Right cardiac atrium (tissue), 5 donors: ENCODE measurements at regions not wholly inside any gene's neighbourhood (a gene's known extent, or its start where the extent isn't known, plus 50 kb on each side); places are given as distances from the start of the nearest gene placed in this dataset.

Experiments used
- ATAC-seq, 2 donors: fragments of 200-7000 bp; cut with Tn5 transposase; one replicate each; pipeline versions ENCODE4 v1.8.0 to v1.9.1; 2020; ENCODE audit warnings: moderate library complexity in 2 of 2, mild to moderate bottlenecking in 1 of 2
- DNase-seq, 3 donors: peaks; one replicate each; pipeline ENCODE4 v3.0.0-alpha.2; 2020
- H3K27ac ChIP-seq: one replicate; pipeline ENCODE4 v1.5.1; 2013; ENCODE audit warnings: mild to moderate bottlenecking, low read length, control low read depth, moderate library complexity
- H3K27me3 ChIP-seq: one replicate; pipeline ENCODE4 v1.6.1; 2013; ENCODE audit not compliant: control insufficient read depth, insufficient read depth
- H3K4me1 ChIP-seq: one replicate; pipeline ENCODE4 v1.6.1; 2013; ENCODE audit warnings: low read length; ENCODE audit not compliant: control insufficient read depth, insufficient read depth
- H3K4me3 ChIP-seq: one replicate; pipeline ENCODE4 v1.5.1; 2013; ENCODE audit warnings: low read length, control low read depth
- H3K9me3 ChIP-seq: one replicate; pipeline ENCODE4 v1.6.1; 2013; ENCODE audit warnings: low read length; ENCODE audit not compliant: control insufficient read depth
- WGBS: extraction: QIAGEN DNeasy Blood & Tissue Kit; methylation state at CpG from one replicate; pipeline ENCODE4 v1.1.7; 2013; 5-methylcytosine and 5-hydroxymethylcytosine counted together
- intact Hi-C, 4 donors: fragments of 100-400 bp; cut with DNase I; formaldehyde crosslinking; loops; one replicate each; pipeline versions ENCODE4 v1.11.0 to v1.14.0; 2022 to 2023
- donor health status: healthy with polysubstance abuse.
- donor health status: DM: no; HTN: yes; CAD: no.
- donor health status: DM: no; HTN: no; CAD: no.
- donor health status: DM: no; HTN: yes; CAD: no; lungs with severe emphysema.
- donor health status: DM: yes; HTN: yes; CAD: no.

DNA sequence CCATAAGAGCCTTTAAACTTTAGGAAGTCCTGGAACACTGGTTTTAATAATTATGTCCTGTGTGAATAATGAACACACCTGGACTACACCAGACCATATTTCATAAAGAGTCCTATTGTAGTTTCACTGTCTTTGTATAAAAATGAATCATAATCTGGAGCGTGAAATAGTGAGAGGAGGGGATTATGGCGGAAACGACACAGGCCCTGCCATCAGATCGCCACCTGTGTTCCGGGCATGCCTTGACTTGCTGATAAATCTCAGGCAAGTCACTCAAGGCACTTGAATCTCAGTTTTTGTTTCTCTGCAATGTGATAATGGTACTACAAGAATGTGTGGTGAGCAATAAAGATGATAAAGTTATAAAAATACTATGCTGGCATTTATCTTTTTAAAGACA, 995.5 kb downstream of the MCTP2 start:
- Histone ChIP-seq H3K27me3 (no peaks in the 10 kb centered on the region), H3K4me3 (no peak overlapping the region), H3K4me1 (no peaks in the 10 kb centered on the region), H3K9me3 (no peaks in the 10 kb centered on the region), H3K27ac (no peak overlapping the region)
- intact Hi-C loops, result no loop called here
- 91% methylated on average over 5 of the region's 5 CpGs for WGBS
- DNase-seq, result no peak
- no peak for ATAC-seq

DNA sequence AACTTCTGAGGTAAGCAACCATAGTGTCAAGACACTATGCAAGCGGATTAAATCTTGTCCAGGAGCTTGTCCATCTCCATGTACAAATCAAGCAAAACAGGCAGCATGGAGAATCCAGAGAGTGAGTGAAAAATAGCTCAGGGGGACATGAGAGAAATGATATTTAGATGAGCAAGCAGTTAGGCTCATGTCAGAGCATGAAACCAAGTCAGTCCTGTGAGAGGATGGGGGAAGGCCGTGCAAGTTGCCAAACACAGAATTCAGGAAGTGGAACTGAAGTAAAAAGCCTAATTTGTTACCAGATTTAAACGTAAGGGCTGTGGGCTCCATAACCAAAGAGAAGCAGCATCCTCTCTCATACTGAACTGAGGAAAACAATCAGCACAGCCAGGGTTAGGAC, 995.9 kb downstream of the MCTP2 start:
- no peaks in the 10 kb centered on the region for H3K4me1 ChIP-seq
- intact Hi-C loops, result no loop called here
- no peak overlapping the region for H3K4me3 ChIP-seq
- no peaks in the 10 kb centered on the region for H3K27me3 ChIP-seq
- WGBS, result 65% methylated on average over 3 of the region's 3 CpGs
- ATAC-seq (no peak), DNase-seq (no peak)
- H3K27ac ChIP-seq, result no peak overlapping the region
- no peaks in the 10 kb centered on the region for H3K9me3 ChIP-seq

DNA sequence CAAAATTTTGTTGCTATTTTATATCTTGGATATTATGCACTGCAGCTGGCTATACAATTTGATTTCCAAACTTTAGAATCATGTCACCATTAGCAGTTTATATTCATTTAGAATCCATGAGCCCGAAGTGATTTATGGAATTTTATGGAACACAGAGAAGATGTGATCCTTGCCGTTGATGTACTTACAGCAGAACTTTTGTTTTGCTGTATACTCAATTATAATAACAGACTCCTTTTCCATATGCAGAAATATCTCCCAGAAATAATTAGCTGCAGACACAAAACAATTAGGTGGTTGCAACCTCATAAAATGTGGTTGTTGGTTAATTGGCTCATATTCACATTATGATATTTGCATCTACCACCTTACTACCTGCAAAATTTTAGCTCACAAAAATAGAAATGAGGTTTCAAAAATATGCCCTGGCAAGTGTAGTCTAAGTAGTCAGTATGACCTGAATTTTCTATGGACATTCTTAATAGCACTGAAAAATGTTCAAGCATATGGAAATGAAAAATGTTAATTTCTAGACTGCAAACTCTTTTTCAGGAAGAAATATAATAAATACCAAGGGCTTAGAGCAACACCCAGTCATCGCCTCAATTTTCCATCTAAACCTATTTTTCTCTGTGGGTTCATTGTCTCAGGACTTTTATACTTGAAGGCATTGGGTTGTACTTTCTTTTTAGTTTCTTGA, 997.6 kb downstream of the MCTP2 start:
- intact Hi-C loops, result no loop called here
- no peak overlapping the region for H3K27ac ChIP-seq
- no peak for DNase-seq
- WGBS, result 94% methylated on average over 3 of the region's 3 CpGs
- H3K4me1 ChIP-seq, result no peaks in the 10 kb centered on the region
- H3K9me3 ChIP-seq, result no peaks in the 10 kb centered on the region
- ATAC-seq, result no peak
- no peak overlapping the region for H3K4me3 ChIP-seq
- H3K27me3 ChIP-seq, result no peaks in the 10 kb centered on the region

DNA sequence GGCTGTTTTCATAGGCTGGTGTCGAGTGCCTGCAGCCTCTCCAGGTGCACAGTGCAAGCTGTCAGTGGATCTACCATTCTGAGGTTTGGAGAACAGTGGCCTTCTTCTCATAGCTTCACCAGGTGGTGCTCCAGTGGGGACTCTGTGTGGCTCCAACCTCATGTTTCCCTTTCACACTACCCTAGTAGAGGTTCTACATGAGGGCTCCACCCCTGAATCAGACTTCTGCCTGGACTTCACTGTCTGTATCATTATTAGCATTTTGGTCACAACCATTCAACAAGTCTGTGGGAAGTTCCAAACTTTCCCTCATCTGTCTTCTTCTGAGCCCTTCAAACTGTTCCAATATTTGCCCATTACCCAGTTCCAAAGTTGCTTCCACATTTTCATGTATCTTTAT, 1003.7 kb downstream of the MCTP2 start:
- Histone ChIP-seq H3K4me1 (no peaks in the 10 kb centered on the region), H3K9me3 (peaks cover 3% of the 10 kb centered on the region), H3K27me3 (no peaks in the 10 kb centered on the region), H3K27ac (no peak overlapping the region), H3K4me3 (no peak overlapping the region)
- no peak for ATAC-seq
- WGBS, result 89% methylated on average over 1 of the region's 1 CpG
- intact Hi-C loops, result no loop called here
- no peak for DNase-seq

DNA sequence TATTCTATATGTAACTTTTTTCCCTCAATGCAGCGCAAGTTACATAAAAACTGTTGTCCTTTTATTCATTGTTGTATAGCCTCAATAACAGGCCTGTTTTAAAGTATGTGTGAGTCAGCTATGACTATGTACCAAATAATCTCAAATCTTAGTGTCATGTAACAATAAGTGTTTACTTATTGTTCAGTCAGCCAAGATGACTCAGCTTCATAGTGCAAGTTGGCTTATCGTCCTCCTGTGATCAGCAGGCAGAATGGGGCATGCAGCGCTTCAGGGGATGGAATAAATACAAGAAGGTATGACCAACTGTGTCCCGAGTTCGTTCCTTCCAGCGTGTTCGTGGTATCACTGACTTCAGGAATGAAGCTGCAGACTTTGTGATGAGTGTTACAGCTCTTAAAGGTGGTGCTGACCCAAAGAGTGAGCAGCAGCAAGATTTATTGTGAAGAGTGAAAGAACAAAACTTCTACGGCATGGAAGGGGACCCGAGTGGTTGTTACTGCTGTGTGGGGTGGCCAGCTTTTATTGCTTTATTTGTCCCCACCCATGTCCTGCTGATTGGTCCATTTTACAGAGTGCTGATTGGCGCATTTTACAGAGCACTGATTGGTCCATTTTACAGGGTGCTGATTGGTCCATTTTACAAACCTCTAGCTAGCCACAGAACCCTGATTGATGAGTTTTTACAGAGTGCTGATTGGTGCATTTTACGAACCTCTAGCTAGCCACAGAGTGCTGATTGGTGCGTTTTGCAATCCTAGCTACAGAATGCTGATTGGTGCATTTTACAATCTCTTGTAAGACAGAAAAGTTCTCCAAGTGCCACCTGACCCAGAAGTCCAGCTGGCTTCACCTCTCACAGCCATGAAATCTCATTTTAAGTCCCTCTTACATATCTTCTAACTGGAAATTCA, 1016.0 kb downstream of the MCTP2 start:
- intact Hi-C loops, result no loop called here
- DNase-seq (no peak), ATAC-seq (no peak)
- Histone ChIP-seq H3K27ac (no peak overlapping the region), H3K9me3 (no peaks in the 10 kb centered on the region), H3K27me3 (no peaks in the 10 kb centered on the region), H3K4me1 (no peaks in the 10 kb centered on the region), H3K4me3 (no peak overlapping the region)
- 88% methylated on average over 12 of the region's 12 CpGs for WGBS

DNA sequence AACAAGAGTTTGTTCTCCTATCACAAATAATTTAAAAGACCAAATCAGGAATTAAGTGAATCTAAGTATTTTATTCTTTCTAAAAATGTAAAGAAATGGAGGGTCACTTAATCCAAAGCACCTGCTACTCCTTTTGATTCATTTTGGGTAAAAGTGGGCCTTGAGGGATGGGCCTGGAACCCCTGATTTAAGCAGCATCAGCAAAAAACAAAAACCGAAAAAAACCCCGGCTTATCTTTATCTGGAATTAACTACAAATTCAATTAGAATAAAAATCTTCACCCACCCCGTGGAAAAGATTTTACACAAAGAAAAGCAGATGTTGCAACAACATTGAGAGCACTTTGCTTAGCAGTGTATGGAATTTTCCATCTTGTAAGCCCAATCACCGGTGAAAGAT, 1018.2 kb downstream of the MCTP2 start:
- intact Hi-C loops, result no loop called here

DNA sequence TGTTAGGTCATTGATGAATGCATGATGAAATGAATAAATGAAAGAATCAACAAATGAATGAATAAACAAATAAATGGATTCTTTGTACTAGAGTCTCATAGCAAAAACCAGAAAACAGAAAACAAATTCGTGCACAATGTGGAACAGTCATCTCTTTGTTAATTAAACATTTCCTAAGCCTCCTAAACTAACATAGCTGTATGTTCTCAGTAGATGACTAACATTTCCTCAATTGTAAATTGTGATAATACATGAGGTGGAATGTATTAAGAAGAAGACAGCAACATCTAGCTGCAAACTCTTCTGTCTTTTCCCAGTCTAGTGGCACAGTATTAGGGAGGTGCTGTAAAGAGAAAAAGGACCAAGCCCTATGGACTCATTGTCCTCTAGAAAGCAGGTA, 1021.0 kb downstream of the MCTP2 start:
- H3K4me3 ChIP-seq, result no peak overlapping the region
- H3K27me3 ChIP-seq, result no peaks in the 10 kb centered on the region
- peaks cover 1% of the 10 kb centered on the region for H3K4me1 ChIP-seq
- no peak overlapping the region for H3K27ac ChIP-seq
- 69% methylated on average over 1 of the region's 1 CpG for WGBS
- ATAC-seq, result no peak
- DNase-seq, result no peak
- H3K9me3 ChIP-seq, result no peaks in the 10 kb centered on the region
- intact Hi-C loops, result loop anchor here in 2 of 4 donors (10.0 kb wide), 2 partner anchors 228 to 1092 kb away; no protein-coding TSS in a partner anchor

More for the DNA sequence above, 1018.2 kb downstream of the MCTP2 start:
- Histone ChIP-seq H3K4me1 (peaks cover 1% of the 10 kb centered on the region), H3K9me3 (no peaks in the 10 kb centered on the region), H3K4me3 (no peak overlapping the region), H3K27me3 (no peaks in the 10 kb centered on the region), H3K27ac (no peak overlapping the region)
- WGBS, result 69% methylated on average over 4 of the region's 4 CpGs
- DNase-seq (no peak), ATAC-seq (no peak)

DNA sequence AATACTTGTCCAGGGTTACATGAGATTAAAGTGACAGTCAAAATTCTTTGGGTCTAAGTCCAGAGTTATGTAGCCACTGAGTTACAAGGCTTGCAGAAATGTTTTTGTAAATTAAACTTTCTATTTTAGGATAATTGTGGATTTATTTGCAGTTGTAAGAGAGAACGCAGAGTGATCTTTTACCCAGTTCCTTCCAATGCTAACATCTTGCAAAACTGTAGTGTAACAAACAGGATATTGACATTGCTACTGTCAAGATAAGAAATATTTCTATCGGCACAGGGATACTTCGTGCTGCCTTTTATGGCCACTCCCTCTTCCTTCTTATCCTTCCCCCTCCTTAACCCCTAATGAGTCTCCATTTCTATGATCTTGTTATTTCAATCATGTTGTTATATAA, 1022.9 kb downstream of the MCTP2 start:
- Histone ChIP-seq H3K4me3 (no peak overlapping the region), H3K27ac (no peak overlapping the region), H3K9me3 (no peaks in the 10 kb centered on the region), H3K27me3 (no peaks in the 10 kb centered on the region), H3K4me1 (peaks cover 1% of the 10 kb centered on the region)
- 16% methylated on average over 3 of the region's 3 CpGs for WGBS
- ATAC-seq, result no peak
- intact Hi-C loops, result loop anchor here in 2 of 4 donors (10.0 kb wide), 2 partner anchors 229 to 1091 kb away; no protein-coding TSS in a partner anchor
- DNase-seq, result no peak

DNA sequence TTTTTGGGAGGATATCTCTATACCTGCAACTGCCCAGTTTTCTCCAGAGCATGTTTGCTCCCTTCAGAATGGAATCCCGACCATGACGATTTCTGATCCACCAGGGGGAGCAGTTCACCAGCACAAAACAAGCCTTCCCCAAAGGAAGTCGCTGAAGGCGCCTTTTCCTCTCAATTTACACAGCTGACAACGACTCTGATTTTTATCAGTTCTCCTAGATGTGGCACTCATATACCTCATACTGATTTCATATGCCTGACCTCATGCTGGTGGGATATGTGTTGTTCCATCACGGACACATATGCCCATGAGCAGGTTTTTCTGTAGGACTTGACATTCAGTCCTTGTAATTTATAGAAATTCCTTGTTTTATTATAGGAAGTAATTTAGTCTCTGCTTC, 1028.2 kb downstream of the MCTP2 start:
- Histone ChIP-seq H3K4me3 (no peak overlapping the region), H3K4me1 (peaks cover 8% of the 10 kb centered on the region), H3K27ac (peak overlapping the region; percentile 17), H3K9me3 (no peaks in the 10 kb centered on the region), H3K27me3 (no peaks in the 10 kb centered on the region)
- ATAC-seq (peak; percentile 85 to 88), DNase-seq (peak; percentile 62 to 73 (median 66))
- 5% methylated on average over 6 of the region's 6 CpGs for WGBS
- intact Hi-C loops, result loop anchor here in 3 of 4 donors (5.0 to 10.0 kb wide), 4 partner anchors 235 to 1088 kb away; no protein-coding TSS in a partner anchor

DNA sequence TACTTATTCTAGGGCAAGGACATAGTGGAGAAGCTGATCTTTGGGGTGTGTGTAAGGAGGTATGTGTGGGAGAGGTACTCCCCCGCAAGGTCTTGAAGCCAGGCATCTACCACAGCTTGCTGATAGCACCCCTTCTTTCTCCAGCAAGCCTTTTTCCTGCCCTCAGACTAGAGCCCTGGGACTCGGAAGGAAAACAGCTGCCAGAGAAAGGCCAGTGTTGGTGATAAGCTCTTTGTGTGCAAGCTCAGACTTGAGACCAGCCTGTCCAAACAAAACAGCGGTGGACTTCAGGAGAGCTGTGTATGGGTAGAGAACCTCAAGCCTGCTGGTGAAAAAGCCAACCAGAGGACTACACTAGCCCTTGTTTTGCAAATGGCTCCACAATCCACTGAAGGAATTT, 1028.6 kb downstream of the MCTP2 start:
- H3K4me1 ChIP-seq, result peaks cover 10% of the 10 kb centered on the region
- H3K9me3 ChIP-seq, result no peaks in the 10 kb centered on the region
- peak; percentile 29 to 72 (median 57) for DNase-seq
- ATAC-seq, result peak; percentile 88 to 92
- no peaks in the 10 kb centered on the region for H3K27me3 ChIP-seq
- intact Hi-C loops, result loop anchor here in 3 of 4 donors (5.0 to 10.0 kb wide), 5 partner anchors 195 to 1087 kb away; no protein-coding TSS in a partner anchor
- WGBS, result 45% methylated on average over 3 of the region's 3 CpGs
- H3K4me3 ChIP-seq, result no peak overlapping the region
- H3K27ac ChIP-seq, result peak overlapping the region; percentile 67

DNA sequence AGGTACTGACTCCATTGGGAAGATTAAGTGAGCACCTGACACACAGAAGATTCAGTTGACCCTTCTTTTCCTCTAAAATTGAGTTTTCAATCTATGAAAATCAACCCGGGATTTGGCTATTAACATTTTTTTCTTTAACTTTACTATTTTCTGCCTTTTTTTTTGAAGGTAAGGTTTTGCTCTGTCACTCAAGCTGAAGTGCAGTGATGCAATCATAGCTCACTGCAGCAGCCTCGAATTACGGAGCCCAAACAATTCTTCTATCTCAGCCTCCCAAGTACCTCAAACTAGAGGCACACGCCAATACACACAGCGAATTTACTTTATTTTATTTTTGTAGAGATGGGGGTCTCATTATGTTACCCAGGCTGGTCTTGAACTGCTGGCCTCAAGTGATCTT, 1029.5 kb downstream of the MCTP2 start:
- 93% methylated on average over 5 of the region's 5 CpGs for WGBS
- Histone ChIP-seq H3K4me3 (no peak overlapping the region), H3K9me3 (no peaks in the 10 kb centered on the region), H3K4me1 (peaks cover 10% of the 10 kb centered on the region), H3K27ac (no peak overlapping the region), H3K27me3 (no peaks in the 10 kb centered on the region)
- ATAC-seq (no peak), DNase-seq (no peak)
- intact Hi-C loops, result loop anchor here in 1 of 4 donors (10.0 kb wide), 1 partner anchor 194 kb away; no protein-coding TSS in a partner anchor
